Stimulated activated naive CD4-positive, alpha-beta T cell (primary cell): ENCODE measurements at regions not wholly inside any gene's neighbourhood (a gene's known extent, or its start where the extent isn't known, plus 50 kb on each side); places are given as distances from the start of the nearest gene placed in this dataset.
"Not testable (repeated sequence)": the region's sequence is repeated elsewhere in the genome, so short reads cannot be mapped to it uniquely, and the experiment has no call there.

Experiments
- DNase-seq, 6 experiments: peaks; one replicate each; lab custom pipeline; 2025; lab: John Stamatoyannopoulos, UW

DNA sequence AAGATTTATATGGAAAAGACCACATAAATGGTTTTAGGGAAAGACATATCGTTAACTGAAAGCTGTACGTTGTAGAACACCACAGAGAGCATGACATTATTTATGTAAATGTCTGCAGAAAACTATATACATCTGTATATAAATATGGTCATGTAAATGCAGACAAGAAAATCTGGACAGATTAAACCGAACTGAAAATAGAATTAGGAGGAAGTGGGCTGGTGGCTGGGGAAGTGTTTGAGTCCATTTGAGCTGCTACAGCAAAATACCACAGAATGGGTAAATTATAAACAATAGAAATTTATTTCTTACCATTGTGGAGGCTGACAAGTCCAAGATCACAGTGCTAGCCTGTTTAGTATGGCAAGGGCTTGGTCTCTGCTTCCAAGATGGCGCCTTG, 56.3 kb upstream of the USP6NL start:
- no peak for DNase-seq

DNA sequence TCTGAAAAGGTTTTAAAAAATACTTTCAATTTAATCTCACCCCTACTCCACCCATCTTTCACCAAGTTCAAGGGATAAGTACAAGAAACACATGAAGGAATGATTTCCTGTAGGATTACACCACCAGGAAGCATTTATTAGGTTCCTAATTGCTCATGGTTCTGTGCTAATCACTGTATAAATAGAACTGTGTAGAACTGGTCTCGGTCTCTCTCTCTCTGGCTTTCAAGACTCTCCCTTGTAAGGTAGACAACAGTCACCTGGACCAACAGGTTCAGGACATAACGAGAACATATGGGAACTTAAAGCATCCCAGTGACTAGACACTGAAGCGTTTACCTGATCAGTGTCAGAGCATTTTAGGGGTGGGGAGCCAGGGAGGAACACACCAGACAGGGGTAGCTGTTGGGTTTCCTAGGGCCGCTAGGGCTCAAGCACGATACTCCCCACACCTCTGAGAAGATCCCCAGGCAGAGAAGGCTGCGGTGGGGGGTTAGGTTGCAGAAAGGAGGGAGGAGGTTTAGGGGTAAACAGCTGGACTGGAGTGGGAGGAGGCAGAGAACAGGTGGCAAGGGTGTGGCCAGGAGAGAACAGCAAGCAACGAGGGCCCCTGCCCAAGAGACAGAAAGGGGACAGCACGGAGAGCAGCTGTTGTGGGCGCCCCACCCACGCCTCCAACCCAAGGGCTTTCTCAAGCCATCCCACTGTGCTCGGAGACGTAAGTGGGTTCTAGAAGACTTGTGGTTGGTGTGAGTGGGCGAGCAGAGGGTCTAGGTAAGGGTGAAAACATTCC, 52.5 kb upstream of the USP6NL start:
- no peak for DNase-seq

DNA sequence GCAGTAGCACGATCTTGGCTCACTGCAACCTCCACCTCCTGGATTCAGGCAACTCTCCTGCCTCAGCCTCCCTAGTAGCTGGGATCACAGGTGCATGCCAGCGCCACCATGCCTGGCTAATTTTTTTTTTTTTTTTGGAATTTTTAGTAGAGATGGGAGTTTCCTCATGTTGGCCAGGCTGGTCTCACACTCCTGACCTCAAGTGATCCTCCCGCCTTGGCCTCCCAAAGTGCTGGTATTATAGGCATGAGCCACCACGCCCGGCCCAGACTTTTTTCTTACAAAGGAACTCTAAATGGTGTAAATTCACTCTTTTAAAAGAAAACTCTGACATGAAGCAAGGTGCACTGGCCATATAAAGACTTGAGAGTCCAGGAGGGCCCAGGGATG, 51.7 kb upstream of the USP6NL start:
- not testable (repeated sequence) for DNase-seq

DNA sequence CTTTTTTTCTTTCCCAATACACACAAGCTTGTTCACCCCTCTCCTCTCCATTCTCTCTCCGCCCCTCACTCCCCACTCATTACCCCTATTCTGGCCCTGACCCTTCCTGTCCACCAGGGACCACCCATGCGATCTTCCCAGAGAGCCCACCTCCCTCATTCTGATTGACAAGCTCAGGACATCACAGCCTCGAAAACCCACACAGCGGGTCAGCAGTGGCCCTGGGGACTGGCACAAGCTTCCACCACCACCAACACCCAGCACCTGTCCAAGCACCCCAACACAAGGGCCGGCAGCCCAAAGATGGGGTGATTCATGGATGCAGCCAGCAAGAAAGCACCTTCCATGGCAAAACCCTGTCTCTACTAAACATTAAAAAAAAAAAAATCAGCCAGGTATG, 50.0 kb upstream of the USP6NL start:
- DNase-seq, result no peak
